Muscle of leg (tissue), 3 donors: ENCODE measurements at regions not wholly inside any gene's neighbourhood (a gene's known extent, or its start where the extent isn't known, plus 50 kb on each side); places are given as distances from the start of the nearest gene placed in this dataset.
"Not testable (repeated sequence)": the region's sequence is repeated elsewhere in the genome, so short reads cannot be mapped to it uniquely, and the experiment has no call there.

ENCODE experiments used
- DNase-seq: peaks from one replicate; pipeline ENCODE4 v3.0.0; 2013
- H3K27ac ChIP-seq: one replicate; pipeline ENCODE4 v1.5.1; 2013; ENCODE audit warnings: mild to moderate bottlenecking, low read length, control low read depth
- H3K27me3 ChIP-seq: one replicate; pipeline ENCODE4 v1.6.1; 2013; ENCODE audit warnings: low read length; ENCODE audit not compliant: control insufficient read depth, insufficient read depth
- H3K36me3 ChIP-seq: one replicate; pipeline ENCODE4 v1.6.1; 2013; ENCODE audit warnings: low read length; ENCODE audit not compliant: control insufficient read depth, insufficient read depth
- H3K4me1 ChIP-seq: one replicate; pipeline ENCODE4 v1.6.1; 2013; ENCODE audit warnings: low read length; ENCODE audit not compliant: control insufficient read depth, insufficient read depth
- H3K4me3 ChIP-seq: one replicate; pipeline ENCODE4 v1.5.1; 2013; ENCODE audit warnings: low read length, control low read depth
- H3K9me3 ChIP-seq: replicated peaks from 2 replicates; pipeline ENCODE4 v1.6.1; 2013; ENCODE audit warnings: low read depth, low read length; ENCODE audit not compliant: control insufficient read depth
- WGBS: methylation state at CpG from one replicate; pipeline ENCODE4 v1.1.5; 2013; ENCODE audit warnings: missing lambda C conversion rate; ENCODE audit not compliant: insufficient coverage; 5-methylcytosine and 5-hydroxymethylcytosine counted together

- WGBS, result no CpG with 5 or more reads among the region's 2 CpGs
- no peak for DNase-seq
- no peaks in the 10 kb centered on the region for H3K36me3 ChIP-seq
Measured at GRCh38 chr11:80702264-80702663, 1261.4 kb upstream of the TENM4 start.

GRCh38 chr11:80700386-80700785 is 1259.6 kb upstream of the TENM4 start:
- no peaks in the 10 kb centered on the region for H3K27me3 ChIP-seq
- H3K4me1 ChIP-seq, result no peaks in the 10 kb centered on the region
- no peaks in the 10 kb centered on the region for H3K9me3 ChIP-seq
- H3K36me3 ChIP-seq, result no peaks in the 10 kb centered on the region
- no peak overlapping the region for H3K27ac ChIP-seq
- DNase-seq, result no peak
- H3K4me3 ChIP-seq, result no peak overlapping the region
- WGBS, result no CpG with 5 or more reads among the region's 4 CpGs

More at GRCh38 chr11:80702264-80702663, 1261.4 kb upstream of the TENM4 start:
- H3K27me3 ChIP-seq, result no peaks in the 10 kb centered on the region
- H3K27ac ChIP-seq, result no peak overlapping the region
- H3K4me1 ChIP-seq, result no peaks in the 10 kb centered on the region
- H3K4me3 ChIP-seq, result no peak overlapping the region
- H3K9me3 ChIP-seq, result no peaks in the 10 kb centered on the region

- not testable (repeated sequence) for H3K4me3 ChIP-seq, H3K4me1 ChIP-seq
Measured at GRCh38 chr11:80699406-80700177, 1258.8 kb upstream of the TENM4 start.

GRCh38 chr11:80698637-80699036 is 1257.8 kb upstream of the TENM4 start:
- Histone ChIP-seq H3K27me3 (no peaks in the 10 kb centered on the region), H3K27ac (no peak overlapping the region), H3K4me3 (no peak overlapping the region), H3K4me1 (no peaks in the 10 kb centered on the region), H3K36me3 (no peaks in the 10 kb centered on the region), H3K9me3 (no peaks in the 10 kb centered on the region)
- DNase-seq, result no peak
- no CpG with 5 or more reads among the region's 1 CpG for whole genome bisulfite sequencing

More at GRCh38 chr11:80699406-80700177, 1258.8 kb upstream of the TENM4 start:
- not testable (repeated sequence) for H3K36me3 ChIP-seq, DNase-seq, H3K9me3 ChIP-seq, H3K27ac ChIP-seq, H3K27me3 ChIP-seq
- 70% methylated on average over 10 of the region's 16 CpGs for WGBS

GRCh38 chr11:80694385-80694784 is 1253.6 kb upstream of the TENM4 start:
- H3K36me3 ChIP-seq, result no peaks in the 10 kb centered on the region
- DNase-seq, result no peak

GRCh38 chr11:80687941-80688340 is 1247.1 kb upstream of the TENM4 start:
- Histone ChIP-seq H3K9me3 (no peaks in the 10 kb centered on the region), H3K4me3 (no peak overlapping the region), H3K27ac (no peak overlapping the region), H3K27me3 (no peaks in the 10 kb centered on the region), H3K4me1 (no peaks in the 10 kb centered on the region), H3K36me3 (no peaks in the 10 kb centered on the region)
- no peak for DNase-seq
- no CpG with 5 or more reads among the region's 2 CpGs for WGBS

More at GRCh38 chr11:80694385-80694784, 1253.6 kb upstream of the TENM4 start:
- Histone ChIP-seq H3K4me3 (no peak overlapping the region), H3K4me1 (no peaks in the 10 kb centered on the region), H3K27ac (no peak overlapping the region), H3K9me3 (no peaks in the 10 kb centered on the region), H3K27me3 (no peaks in the 10 kb centered on the region)

- H3K36me3 ChIP-seq, result no peaks in the 10 kb centered on the region
- DNase-seq, result no peak
- 100% methylated on average over 1 of the region's 4 CpGs for WGBS
Measured at GRCh38 chr11:80686889-80687288, 1246.1 kb upstream of the TENM4 start.

GRCh38 chr11:80673566-80673965 is 1232.7 kb upstream of the TENM4 start:
- Histone ChIP-seq H3K36me3 (no peaks in the 10 kb centered on the region), H3K4me1 (no peaks in the 10 kb centered on the region), H3K27ac (no peak overlapping the region), H3K27me3 (no peaks in the 10 kb centered on the region), H3K4me3 (no peak overlapping the region), H3K9me3 (no peaks in the 10 kb centered on the region)
- no peak for DNase-seq

More at GRCh38 chr11:80686889-80687288, 1246.1 kb upstream of the TENM4 start:
- Histone ChIP-seq H3K9me3 (no peaks in the 10 kb centered on the region), H3K27me3 (no peaks in the 10 kb centered on the region), H3K4me3 (no peak overlapping the region), H3K4me1 (no peaks in the 10 kb centered on the region), H3K27ac (no peak overlapping the region)

GRCh38 chr11:80669620-80670019 is 1228.8 kb upstream of the TENM4 start:
- WGBS, result no CpG with 5 or more reads among the region's 3 CpGs
- no peaks in the 10 kb centered on the region for H3K27me3 ChIP-seq
- no peak for DNase-seq

GRCh38 chr11:80668039-80668438 is 1227.2 kb upstream of the TENM4 start:
- H3K36me3 ChIP-seq, result no peaks in the 10 kb centered on the region
- 88% methylated on average over 3 of the region's 6 CpGs for WGBS
- H3K4me3 ChIP-seq, result no peak overlapping the region
- no peaks in the 10 kb centered on the region for H3K9me3 ChIP-seq
- no peak for DNase-seq
- no peaks in the 10 kb centered on the region for H3K27me3 ChIP-seq
- no peaks in the 10 kb centered on the region for H3K4me1 ChIP-seq
- H3K27ac ChIP-seq, result no peak overlapping the region

More at GRCh38 chr11:80669620-80670019, 1228.8 kb upstream of the TENM4 start:
- no peak overlapping the region for H3K27ac ChIP-seq
- H3K36me3 ChIP-seq, result no peaks in the 10 kb centered on the region
- no peak overlapping the region for H3K4me3 ChIP-seq
- H3K9me3 ChIP-seq, result no peaks in the 10 kb centered on the region
- no peaks in the 10 kb centered on the region for H3K4me1 ChIP-seq

- no peaks in the 10 kb centered on the region for H3K27me3 ChIP-seq
- H3K4me3 ChIP-seq, result no peak overlapping the region
- no CpG with 5 or more reads among the region's 2 CpGs for WGBS
- no peak for DNase-seq
- no peaks in the 10 kb centered on the region for H3K36me3 ChIP-seq
- H3K9me3 ChIP-seq, result no peaks in the 10 kb centered on the region
- H3K4me1 ChIP-seq, result no peaks in the 10 kb centered on the region
- H3K27ac ChIP-seq, result no peak overlapping the region
Measured at GRCh38 chr11:80655834-80656233, 1215.0 kb upstream of the TENM4 start.
